ENCODE measurements at regions not wholly inside any gene's neighbourhood (a gene's known extent, or its start where the extent isn't known, plus 50 kb on each side); places are given as distances from the start of the nearest gene placed in this dataset.

DNA sequence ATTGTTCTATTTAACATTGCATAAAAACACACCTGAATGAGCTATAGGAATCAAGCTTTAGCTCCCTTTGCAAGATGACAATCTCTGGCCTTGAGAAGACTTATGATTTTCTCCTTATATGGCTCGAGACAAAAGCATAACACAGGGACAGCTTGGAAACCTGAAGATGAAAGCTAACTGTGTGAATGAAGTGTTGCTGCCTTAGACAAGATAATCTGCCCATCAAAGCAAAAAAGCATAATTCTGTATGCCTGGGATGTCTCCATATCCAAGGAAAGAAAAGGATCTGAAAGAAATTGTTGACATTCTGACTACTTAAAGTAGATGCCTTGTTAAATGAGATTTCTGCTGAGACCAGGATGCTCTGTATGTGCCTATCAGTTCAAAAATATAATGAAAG, 526.7 kb upstream of the TOM1L1 start:
- TF ChIP-seq EZH2 (IDR thresholded peaks at IDR 0.05; ENCODE audit: low read length, missing control alignments) = no peak
- TF ChIP-seq, protein P1, sequence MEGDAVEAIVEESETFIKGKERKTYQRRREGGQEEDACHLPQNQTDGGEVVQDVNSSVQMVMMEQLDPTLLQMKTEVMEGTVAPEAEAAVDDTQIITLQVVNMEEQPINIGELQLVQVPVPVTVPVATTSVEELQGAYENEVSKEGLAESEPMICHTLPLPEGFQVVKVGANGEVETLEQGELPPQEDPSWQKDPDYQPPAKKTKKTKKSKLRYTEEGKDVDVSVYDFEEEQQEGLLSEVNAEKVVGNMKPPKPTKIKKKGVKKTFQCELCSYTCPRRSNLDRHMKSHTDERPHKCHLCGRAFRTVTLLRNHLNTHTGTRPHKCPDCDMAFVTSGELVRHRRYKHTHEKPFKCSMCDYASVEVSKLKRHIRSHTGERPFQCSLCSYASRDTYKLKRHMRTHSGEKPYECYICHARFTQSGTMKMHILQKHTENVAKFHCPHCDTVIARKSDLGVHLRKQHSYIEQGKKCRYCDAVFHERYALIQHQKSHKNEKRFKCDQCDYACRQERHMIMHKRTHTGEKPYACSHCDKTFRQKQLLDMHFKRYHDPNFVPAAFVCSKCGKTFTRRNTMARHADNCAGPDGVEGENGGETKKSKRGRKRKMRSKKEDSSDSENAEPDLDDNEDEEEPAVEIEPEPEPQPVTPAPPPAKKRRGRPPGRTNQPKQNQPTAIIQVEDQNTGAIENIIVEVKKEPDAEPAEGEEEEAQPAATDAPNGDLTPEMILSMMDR (conservative IDR thresholded peaks at IDR 0.05 in 1 of 2, IDR thresholded peaks at IDR 0.05 in 1 of 2; ENCODE audit: low read depth in 1 of 2, low read length in 2 of 2) = no peak
